SK-N-SH treated with all-trans-retinoic acid at 6 μM for 48 hours (cell line): ENCODE measurements at regions not wholly inside any gene's neighbourhood (a gene's known extent, or its start where the extent isn't known, plus 50 kb on each side); places are given as distances from the start of the nearest gene placed in this dataset.

ENCODE experiments used
- ATAC-seq: fragments of 200-7000 bp; cut with Tn5 transposase; 3 replicates; pipeline ENCODE4 v1.9.1; 2020; ENCODE audit warnings: mild to moderate bottlenecking, moderate library complexity
- ARNTL ChIP-seq: fragments of 450-650 bp; formaldehyde crosslinking; IDR thresholded peaks from 2 replicates; pipeline ENCODE4 v1.5.0; 2020; ENCODE audit warnings: low read depth, mild to moderate bottlenecking, moderate library complexity, borderline replicate concordance
- BACH2 ChIP-seq: fragments of 250-450 bp; sonication (Bioruptor Pico); IDR thresholded peaks from 2 replicates; pipeline ENCODE4 v1.9.0; 2021; ENCODE audit warnings: mild to moderate bottlenecking, borderline replicate concordance
- CSDC2 ChIP-seq: fragments of 250-450 bp; sonication (Bioruptor Pico); IDR thresholded peaks from 2 replicates; pipeline ENCODE4 v1.5.0; 2020; ENCODE audit warnings: mild to moderate bottlenecking, moderate library complexity
- CSRNP3 ChIP-seq: fragments of 250-450 bp; sonication (Bioruptor Pico); IDR thresholded peaks from 2 replicates; pipeline ENCODE4 v1.5.1; 2021; ENCODE audit warnings: mild to moderate bottlenecking, moderate library complexity
- ESRRG ChIP-seq: fragments of 250-450 bp; sonication (Bioruptor Pico); IDR thresholded peaks from 2 replicates; pipeline ENCODE4 v1.6.1; 2021; ENCODE audit warnings: mild to moderate bottlenecking
- GLIS3 ChIP-seq: fragments of 250-450 bp; sonication (Bioruptor Pico); IDR thresholded peaks from 2 replicates; pipeline ENCODE4 v1.5.0; 2020; ENCODE audit warnings: mild to moderate bottlenecking, moderate library complexity
- ISL1 ChIP-seq: fragments of 250-450 bp; sonication (Bioruptor Pico); IDR thresholded peaks from 2 replicates; pipeline ENCODE4 v2.1.2; 2022; ENCODE audit warnings: mild to moderate bottlenecking, moderate library complexity
- OSR1 ChIP-seq: fragments of 250-450 bp; sonication (Bioruptor Pico); IDR thresholded peaks from 2 replicates; pipeline ENCODE4 v1.8.0; 2022; ENCODE audit warnings: moderate library complexity, mild to moderate bottlenecking, inconsistent platforms
- POU6F1 ChIP-seq: fragments of 250-450 bp; sonication (Bioruptor Pico); IDR thresholded peaks from 2 replicates; pipeline ENCODE4 v1.8.0; 2021; ENCODE audit warnings: low read depth, mild to moderate bottlenecking, moderate library complexity, borderline replicate concordance
- PPARA ChIP-seq: fragments of 250-450 bp; sonication (Bioruptor Pico); IDR thresholded peaks from 2 replicates; pipeline ENCODE4 v1.5.0; 2020; ENCODE audit warnings: mild to moderate bottlenecking, borderline replicate concordance
- RARB ChIP-seq: fragments of 250-450 bp; sonication (Bioruptor Pico); IDR thresholded peaks from 2 replicates; pipeline ENCODE4 v1.8.0; 2021; ENCODE audit warnings: mild to moderate bottlenecking, moderate library complexity
- SNAI2 ChIP-seq: fragments of 250-450 bp; sonication (Bioruptor Pico); IDR thresholded peaks from 2 replicates; pipeline ENCODE4 v1.5.0; 2020; ENCODE audit warnings: mild to moderate bottlenecking, moderate library complexity
- TCF4 ChIP-seq: fragments of 250-450 bp; sonication (Bioruptor Pico); IDR thresholded peaks from 2 replicates; pipeline ENCODE4 v1.8.0; 2021; ENCODE audit warnings: mild to moderate bottlenecking, moderate library complexity, borderline replicate concordance
- TOX ChIP-seq: fragments of 250-450 bp; sonication (Bioruptor Pico); IDR thresholded peaks from 2 replicates; pipeline ENCODE4 v1.8.0; 2021; ENCODE audit warnings: mild to moderate bottlenecking, moderate library complexity, borderline replicate concordance
- ZC3H10 ChIP-seq: fragments of 250-450 bp; sonication (Bioruptor Pico); IDR thresholded peaks from 2 replicates; pipeline ENCODE4 v1.5.1; 2021; ENCODE audit warnings: mild to moderate bottlenecking, moderate library complexity
- ZFP3 ChIP-seq: fragments of 250-450 bp; sonication (Bioruptor Pico); IDR thresholded peaks from 2 replicates; pipeline ENCODE4 v1.5.0; 2020; ENCODE audit warnings: mild to moderate bottlenecking, moderate library complexity
- ZFP30 ChIP-seq: fragments of 450-650 bp; formaldehyde crosslinking; IDR thresholded peaks from 2 replicates; pipeline ENCODE4 v1.5.0; 2022; ENCODE audit warnings: mild to moderate bottlenecking, moderate library complexity
- ZNF70 ChIP-seq: fragments of 450-650 bp; formaldehyde crosslinking; IDR thresholded peaks from 2 replicates; pipeline ENCODE4 v1.5.0; 2020; ENCODE audit warnings: mild to moderate bottlenecking, moderate library complexity
- ZNF8 ChIP-seq: fragments of 450-650 bp; formaldehyde crosslinking; IDR thresholded peaks from 2 replicates; pipeline ENCODE4 v1.5.0; 2020; ENCODE audit warnings: mild to moderate bottlenecking, moderate library complexity
- TF ChIP-seq, protein P1 (sequence below): fragments of 250-450 bp; sonication (Bioruptor Pico); IDR thresholded peaks from 2 replicates; pipeline ENCODE4 v1.5.0; 2020; ENCODE audit warnings: mild to moderate bottlenecking, moderate library complexity
- TF ChIP-seq, protein P2 (sequence below): fragments of 250-450 bp; sonication (Bioruptor Pico); IDR thresholded peaks from 2 replicates; pipeline ENCODE4 v1.5.1; 2020; ENCODE audit warnings: low read depth, mild to moderate bottlenecking, moderate library complexity
- TF ChIP-seq, protein P3 (sequence below): fragments of 250-450 bp; sonication (Bioruptor Pico); IDR thresholded peaks from 2 replicates; pipeline ENCODE4 v1.8.0; 2020; ENCODE audit warnings: mild to moderate bottlenecking, moderate library complexity, borderline replicate concordance

- no peak for ATAC-seq
- no peak for TF ChIP-seq OSR1 (CRISPR knock-in tag)
- TF ChIP-seq ISL1 (CRISPR knock-in tag) = no peak
- TF ChIP-seq ZFP3 (CRISPR knock-in tag) = no peak
- no peak for TF ChIP-seq CSRNP3 (CRISPR knock-in tag)
- TF ChIP-seq ARNTL (CRISPR knock-in tag) = no peak
- TF ChIP-seq POU6F1 (CRISPR knock-in tag) = no peak
- TF ChIP-seq, protein P1, sequence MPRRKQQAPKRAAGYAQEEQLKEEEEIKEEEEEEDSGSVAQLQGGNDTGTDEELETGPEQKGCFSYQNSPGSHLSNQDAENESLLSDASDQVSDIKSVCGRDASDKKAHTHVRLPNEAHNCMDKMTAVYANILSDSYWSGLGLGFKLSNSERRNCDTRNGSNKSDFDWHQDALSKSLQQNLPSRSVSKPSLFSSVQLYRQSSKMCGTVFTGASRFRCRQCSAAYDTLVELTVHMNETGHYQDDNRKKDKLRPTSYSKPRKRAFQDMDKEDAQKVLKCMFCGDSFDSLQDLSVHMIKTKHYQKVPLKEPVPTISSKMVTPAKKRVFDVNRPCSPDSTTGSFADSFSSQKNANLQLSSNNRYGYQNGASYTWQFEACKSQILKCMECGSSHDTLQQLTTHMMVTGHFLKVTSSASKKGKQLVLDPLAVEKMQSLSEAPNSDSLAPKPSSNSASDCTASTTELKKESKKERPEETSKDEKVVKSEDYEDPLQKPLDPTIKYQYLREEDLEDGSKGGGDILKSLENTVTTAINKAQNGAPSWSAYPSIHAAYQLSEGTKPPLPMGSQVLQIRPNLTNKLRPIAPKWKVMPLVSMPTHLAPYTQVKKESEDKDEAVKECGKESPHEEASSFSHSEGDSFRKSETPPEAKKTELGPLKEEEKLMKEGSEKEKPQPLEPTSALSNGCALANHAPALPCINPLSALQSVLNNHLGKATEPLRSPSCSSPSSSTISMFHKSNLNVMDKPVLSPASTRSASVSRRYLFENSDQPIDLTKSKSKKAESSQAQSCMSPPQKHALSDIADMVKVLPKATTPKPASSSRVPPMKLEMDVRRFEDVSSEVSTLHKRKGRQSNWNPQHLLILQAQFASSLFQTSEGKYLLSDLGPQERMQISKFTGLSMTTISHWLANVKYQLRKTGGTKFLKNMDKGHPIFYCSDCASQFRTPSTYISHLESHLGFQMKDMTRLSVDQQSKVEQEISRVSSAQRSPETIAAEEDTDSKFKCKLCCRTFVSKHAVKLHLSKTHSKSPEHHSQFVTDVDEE (CRISPR knock-in tag) = no peak
- no peak for TF ChIP-seq BACH2 (CRISPR knock-in tag)
- no peak for TF ChIP-seq ZNF70 (CRISPR knock-in tag)
- TF ChIP-seq GLIS3 (CRISPR knock-in tag) = no peak
- TF ChIP-seq ZFP30 = no peak
- TF ChIP-seq, protein P2, sequence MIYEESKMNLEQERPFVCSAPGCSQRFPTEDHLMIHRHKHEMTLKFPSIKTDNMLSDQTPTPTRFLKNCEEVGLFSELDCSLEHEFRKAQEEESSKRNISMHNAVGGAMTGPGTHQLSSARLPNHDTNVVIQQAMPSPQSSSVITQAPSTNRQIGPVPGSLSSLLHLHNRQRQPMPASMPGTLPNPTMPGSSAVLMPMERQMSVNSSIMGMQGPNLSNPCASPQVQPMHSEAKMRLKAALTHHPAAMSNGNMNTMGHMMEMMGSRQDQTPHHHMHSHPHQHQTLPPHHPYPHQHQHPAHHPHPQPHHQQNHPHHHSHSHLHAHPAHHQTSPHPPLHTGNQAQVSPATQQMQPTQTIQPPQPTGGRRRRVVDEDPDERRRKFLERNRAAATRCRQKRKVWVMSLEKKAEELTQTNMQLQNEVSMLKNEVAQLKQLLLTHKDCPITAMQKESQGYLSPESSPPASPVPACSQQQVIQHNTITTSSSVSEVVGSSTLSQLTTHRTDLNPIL (CRISPR knock-in tag) = no peak
- no peak for TF ChIP-seq SNAI2
- TF ChIP-seq, protein P3, sequence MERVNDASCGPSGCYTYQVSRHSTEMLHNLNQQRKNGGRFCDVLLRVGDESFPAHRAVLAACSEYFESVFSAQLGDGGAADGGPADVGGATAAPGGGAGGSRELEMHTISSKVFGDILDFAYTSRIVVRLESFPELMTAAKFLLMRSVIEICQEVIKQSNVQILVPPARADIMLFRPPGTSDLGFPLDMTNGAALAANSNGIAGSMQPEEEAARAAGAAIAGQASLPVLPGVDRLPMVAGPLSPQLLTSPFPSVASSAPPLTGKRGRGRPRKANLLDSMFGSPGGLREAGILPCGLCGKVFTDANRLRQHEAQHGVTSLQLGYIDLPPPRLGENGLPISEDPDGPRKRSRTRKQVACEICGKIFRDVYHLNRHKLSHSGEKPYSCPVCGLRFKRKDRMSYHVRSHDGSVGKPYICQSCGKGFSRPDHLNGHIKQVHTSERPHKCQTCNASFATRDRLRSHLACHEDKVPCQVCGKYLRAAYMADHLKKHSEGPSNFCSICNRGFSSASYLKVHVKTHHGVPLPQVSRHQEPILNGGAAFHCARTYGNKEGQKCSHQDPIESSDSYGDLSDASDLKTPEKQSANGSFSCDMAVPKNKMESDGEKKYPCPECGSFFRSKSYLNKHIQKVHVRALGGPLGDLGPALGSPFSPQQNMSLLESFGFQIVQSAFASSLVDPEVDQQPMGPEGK = no peak
- no peak for TF ChIP-seq RARB (CRISPR knock-in tag)
- TF ChIP-seq PPARA = no peak
- no peak for TF ChIP-seq ZNF8 (CRISPR knock-in tag)
- TF ChIP-seq TOX (CRISPR knock-in tag) = no peak
- no peak for TF ChIP-seq ZC3H10 (CRISPR knock-in tag)
- TF ChIP-seq ESRRG (CRISPR knock-in tag) = no peak
Observed at GRCh38 chr2:211157211-211157610, 600.8 kb downstream of the CPS1 start.

DNA sequence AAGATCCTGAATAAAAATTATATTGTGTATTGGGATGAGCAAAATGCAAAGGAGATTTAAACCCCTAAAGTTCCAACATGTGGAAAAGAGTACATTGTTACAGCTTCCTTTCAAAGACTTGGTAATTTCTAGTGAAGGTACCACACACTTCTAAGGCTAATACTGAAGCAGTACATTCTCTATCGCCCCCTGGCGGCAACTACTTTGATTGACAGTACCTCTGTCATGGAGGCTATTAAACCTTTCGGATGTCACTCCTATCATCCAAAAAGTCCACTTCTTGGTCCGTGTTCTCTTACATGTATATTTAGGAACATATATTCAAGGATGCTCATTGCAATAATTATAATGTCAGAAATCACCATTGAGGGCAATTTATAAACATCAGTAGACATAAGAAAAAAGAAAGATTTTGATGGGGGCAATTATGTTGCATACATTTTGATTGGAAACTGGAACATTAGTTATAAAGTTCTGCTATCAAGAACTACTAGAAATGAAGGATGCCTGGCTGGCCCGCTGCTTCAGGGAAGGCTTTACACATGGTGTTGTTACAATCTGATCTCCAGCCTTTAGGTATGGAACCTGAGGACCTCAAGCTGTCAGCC, 601.6 kb downstream of the CPS1 start:
- ATAC-seq = peak; percentile 95
- TF ChIP-seq ZC3H10 (CRISPR knock-in tag) (no peak), ESRRG (CRISPR knock-in tag) (no peak), GLIS3 (CRISPR knock-in tag) (no peak), CSDC2 (CRISPR knock-in tag) (0 out of 2 replicates have a peak, but pooled peaks have one; percentile 45), TCF4 (CRISPR knock-in tag) (no peak), ZNF70 (CRISPR knock-in tag) (no peak), ZFP3 (CRISPR knock-in tag) (0 out of 2 replicates have a peak, but pooled peaks have one; percentile 10), OSR1 (CRISPR knock-in tag) (no peak), SNAI2 (no peak), CSRNP3 (CRISPR knock-in tag) (no peak), TOX (CRISPR knock-in tag) (no peak), RARB (CRISPR knock-in tag) (no peak), ARNTL (CRISPR knock-in tag) (no peak), PPARA (no peak)
- TF ChIP-seq, protein P1 (CRISPR knock-in tag) = no peak
